GM10266 (cell line): ENCODE measurements at regions not wholly inside any gene's neighbourhood (a gene's known extent, or its start where the extent isn't known, plus 50 kb on each side); places are given as distances from the start of the nearest gene placed in this dataset.

ENCODE experiments used
- DNase-seq: peaks from one replicate; pipeline ENCODE4 v3.0.0; 2012; ENCODE audit errors: extremely low spot score
- TF ChIP-seq, protein P1 (sequence below): IDR thresholded peaks from 2 replicates; pipeline ENCODE4 v1.5.1; 2012; ENCODE audit warnings: mild to moderate bottlenecking, low read depth; ENCODE audit not compliant: control insufficient read depth, insufficient read depth; ENCODE audit errors: missing control alignments

DNA sequence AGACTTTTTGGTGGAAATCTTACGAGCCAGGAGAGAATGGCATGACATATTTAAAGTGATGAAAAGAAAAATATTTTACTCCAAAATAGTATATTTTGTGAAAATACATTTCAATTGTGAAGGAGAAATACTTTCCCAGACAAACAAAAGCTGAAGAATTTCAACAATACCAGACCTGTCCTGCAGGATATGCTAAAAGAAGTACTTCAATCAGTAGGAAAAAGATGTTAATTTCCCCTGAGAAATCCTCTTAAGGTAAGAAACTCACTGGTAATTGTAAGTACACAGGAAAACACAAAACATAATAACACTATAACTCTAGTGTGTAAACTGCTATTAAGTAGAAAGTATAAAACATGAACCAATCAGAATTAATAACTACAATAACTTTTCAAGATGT is 341.8 kb upstream of the GJE1 start:
- TF ChIP-seq, protein P1, sequence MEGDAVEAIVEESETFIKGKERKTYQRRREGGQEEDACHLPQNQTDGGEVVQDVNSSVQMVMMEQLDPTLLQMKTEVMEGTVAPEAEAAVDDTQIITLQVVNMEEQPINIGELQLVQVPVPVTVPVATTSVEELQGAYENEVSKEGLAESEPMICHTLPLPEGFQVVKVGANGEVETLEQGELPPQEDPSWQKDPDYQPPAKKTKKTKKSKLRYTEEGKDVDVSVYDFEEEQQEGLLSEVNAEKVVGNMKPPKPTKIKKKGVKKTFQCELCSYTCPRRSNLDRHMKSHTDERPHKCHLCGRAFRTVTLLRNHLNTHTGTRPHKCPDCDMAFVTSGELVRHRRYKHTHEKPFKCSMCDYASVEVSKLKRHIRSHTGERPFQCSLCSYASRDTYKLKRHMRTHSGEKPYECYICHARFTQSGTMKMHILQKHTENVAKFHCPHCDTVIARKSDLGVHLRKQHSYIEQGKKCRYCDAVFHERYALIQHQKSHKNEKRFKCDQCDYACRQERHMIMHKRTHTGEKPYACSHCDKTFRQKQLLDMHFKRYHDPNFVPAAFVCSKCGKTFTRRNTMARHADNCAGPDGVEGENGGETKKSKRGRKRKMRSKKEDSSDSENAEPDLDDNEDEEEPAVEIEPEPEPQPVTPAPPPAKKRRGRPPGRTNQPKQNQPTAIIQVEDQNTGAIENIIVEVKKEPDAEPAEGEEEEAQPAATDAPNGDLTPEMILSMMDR: no peak
- no peak for DNase-seq

DNA sequence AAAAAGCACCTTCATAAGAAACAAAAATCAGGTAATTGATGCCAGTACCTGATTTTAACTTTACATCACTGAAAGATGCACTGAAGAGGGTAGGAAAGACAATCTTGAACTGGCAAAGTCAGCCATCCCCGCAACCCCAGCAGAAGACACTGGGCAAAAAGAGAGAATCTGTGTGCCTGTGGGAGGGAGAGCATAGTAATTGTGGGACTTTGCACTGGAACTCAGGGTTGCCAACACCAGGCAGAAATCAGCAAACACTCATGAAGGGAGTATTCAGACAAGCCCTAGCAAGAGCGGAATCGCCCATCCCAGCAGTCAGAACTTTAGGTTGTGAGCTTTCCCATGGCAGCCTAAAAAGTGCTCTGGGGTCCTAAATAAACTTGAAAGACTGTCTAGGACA is 344.6 kb upstream of the GJE1 start:
- no peak for DNase-seq
- TF ChIP-seq, protein P1: no peak

DNA sequence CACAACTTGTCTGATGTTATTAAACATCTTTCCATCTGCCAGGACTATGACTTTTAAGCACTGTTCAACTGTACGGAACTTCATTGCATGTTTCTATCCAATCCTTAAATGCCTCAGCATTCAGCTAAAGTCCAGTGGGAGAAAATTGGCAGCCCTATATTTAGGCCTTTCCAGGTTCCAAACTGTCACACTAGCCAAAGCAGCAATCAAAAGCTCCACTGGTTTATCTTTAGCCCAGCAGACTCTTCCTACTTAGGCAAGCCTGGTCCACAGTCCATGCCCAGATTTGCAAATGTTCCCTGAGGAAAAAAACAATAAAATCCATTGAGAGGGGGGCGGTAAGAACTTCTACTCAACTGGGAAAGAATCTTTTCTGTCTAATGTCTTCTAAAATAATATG is 349.1 kb upstream of the GJE1 start:
- TF ChIP-seq, protein P1: no peak
- DNase-seq: no peak

DNA sequence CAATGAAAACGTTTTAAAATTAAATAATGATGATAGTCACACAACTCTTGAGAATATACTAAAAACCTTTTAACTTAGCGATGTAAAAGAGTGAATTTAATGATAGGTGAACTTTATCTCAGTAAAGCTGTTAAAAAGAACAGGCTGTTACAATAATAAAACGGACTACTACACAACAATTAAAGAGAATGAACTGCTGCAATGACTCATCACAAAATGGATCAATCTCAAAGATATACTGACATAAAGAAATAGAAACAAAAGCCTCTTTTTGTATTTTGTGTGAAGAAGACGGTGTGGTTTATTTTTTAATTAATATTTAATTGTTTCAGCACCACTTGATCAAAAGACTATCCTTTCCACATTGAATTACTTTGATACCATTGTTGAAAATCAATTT is 352.4 kb upstream of the GJE1 start:
- TF ChIP-seq, protein P1: no peak
- DNase-seq: no peak

DNA sequence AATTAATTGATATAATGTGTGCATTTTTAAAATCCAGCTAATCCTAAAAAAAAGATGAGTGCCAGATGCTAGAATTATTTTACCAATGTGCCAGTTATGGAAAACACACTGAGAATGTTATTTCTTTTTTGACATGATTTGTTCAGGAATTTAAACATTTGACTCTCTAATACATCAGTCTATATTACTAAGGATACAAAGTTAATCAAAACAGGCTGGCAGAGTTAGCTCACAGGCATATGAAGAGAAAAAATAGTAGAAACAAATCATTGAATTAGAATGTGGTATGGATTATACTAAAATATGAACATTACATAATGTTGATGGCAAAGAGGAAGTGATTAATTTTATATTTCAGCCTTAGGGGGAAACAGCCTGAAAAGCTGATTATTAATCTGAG is 368.3 kb upstream of the GJE1 start:
- TF ChIP-seq, protein P1: no peak
- no peak for DNase-seq

DNA sequence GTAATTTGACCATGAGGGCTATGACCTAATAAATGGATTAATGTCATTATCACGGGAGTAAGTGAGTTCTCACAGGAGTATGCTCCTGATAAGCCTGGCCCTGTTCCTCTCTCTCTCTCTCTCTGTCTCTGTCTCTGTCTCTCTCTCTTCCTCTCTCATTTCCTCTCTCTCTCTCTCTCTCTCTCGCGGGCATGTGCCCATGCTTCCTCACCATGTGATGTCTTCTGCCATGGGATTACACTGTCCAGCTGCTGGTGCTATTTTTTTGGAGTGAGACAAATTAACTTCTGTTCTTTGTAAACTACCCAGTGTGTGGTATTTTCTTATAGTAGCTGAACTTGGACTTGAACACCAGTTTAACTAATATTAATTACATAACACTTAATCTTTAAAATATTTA is 374.3 kb upstream of the GJE1 start:
- TF ChIP-seq, protein P1: no peak

DNA sequence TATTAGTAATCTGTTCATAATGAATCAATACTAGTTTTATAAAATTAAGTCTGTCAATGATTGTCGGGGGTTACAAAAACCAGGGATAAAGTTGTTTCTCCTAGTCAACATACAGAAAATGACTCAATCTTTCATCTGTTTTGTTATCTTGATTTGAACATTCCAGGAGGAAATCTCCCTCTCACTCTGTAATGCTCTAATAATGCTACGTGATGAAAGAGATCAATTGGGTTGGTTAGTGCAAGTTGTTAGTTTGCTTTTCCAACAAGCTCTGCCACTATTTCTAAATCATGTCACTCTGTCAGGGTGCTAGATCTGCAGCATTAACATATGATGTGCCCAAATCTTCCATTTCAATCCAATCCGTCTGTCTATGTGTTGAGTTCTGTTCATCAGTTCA is 379.5 kb upstream of the GJE1 start:
- DNase-seq: no peak
- TF ChIP-seq, protein P1: no peak

More for the DNA sequence above, 374.3 kb upstream of the GJE1 start:
- no peak for DNase-seq
